DND-41 (cell line): ENCODE measurements at regions not wholly inside any gene's neighbourhood (a gene's known extent, or its start where the extent isn't known, plus 50 kb on each side); places are given as distances from the start of the nearest gene placed in this dataset.

Experiments
- ATAC-seq: fragments of 200-7000 bp; cut with Tn5 transposase; 3 replicates; pipeline ENCODE4 v1.9.1; 2021; ENCODE audit warnings: low read depth; ENCODE audit not compliant: insufficient read depth
- DNase-seq: peaks from one replicate; pipeline ENCODE4 v3.0.0-alpha.2; 2020
- H2AFZ ChIP-seq: 2 replicates; pipeline ENCODE4 v1.6.0; 2012; ENCODE audit warnings: low read depth, low read length
- H3K27ac ChIP-seq: 2 replicates; pipeline ENCODE4 v1.5.1; 2012; ENCODE audit warnings: low read length, inconsistent platforms
- H3K27me3 ChIP-seq: fragments of 200-600 bp; sonication (generic); 2 replicates; pipeline ENCODE4 v1.6.0; 2012; ENCODE audit warnings: low read length, mild to moderate bottlenecking, inconsistent platforms; ENCODE audit not compliant: insufficient read depth, poor library complexity
- H3K36me3 ChIP-seq: 2 replicates; pipeline ENCODE4 v1.5.1; 2012; ENCODE audit warnings: low read length, inconsistent platforms; ENCODE audit not compliant: insufficient read depth
- H3K4me1 ChIP-seq: 2 replicates; pipeline ENCODE4 v1.5.1; 2012; ENCODE audit warnings: mild to moderate bottlenecking, low read length; ENCODE audit not compliant: insufficient read depth
- H3K4me2 ChIP-seq: 2 replicates; pipeline ENCODE4 v1.6.0; 2012; ENCODE audit warnings: mild to moderate bottlenecking, moderate library complexity, low read length, inconsistent platforms; ENCODE audit not compliant: insufficient read depth
- H3K4me3 ChIP-seq, 2 experiments: fragments of 200-600 bp in 1 of 2; shearing (Covaris generic) in 1 of 2; 2 replicates each; pipeline ENCODE4 v1.5.1; 2012 to 2016; ENCODE audit warnings: inconsistent platforms in 2 of 2, low read length in 2 of 2, mild to moderate bottlenecking in 2 of 2, low read depth in 1 of 2, moderate library complexity in 1 of 2
- H3K79me2 ChIP-seq: 2 replicates; pipeline ENCODE4 v1.6.0; 2012; ENCODE audit warnings: low read length, inconsistent platforms; ENCODE audit not compliant: insufficient read depth
- H3K9ac ChIP-seq: 2 replicates; pipeline ENCODE4 v1.6.0; 2012; ENCODE audit warnings: low read depth, mild to moderate bottlenecking, inconsistent platforms, low read length, moderate library complexity
- H3K9me3 ChIP-seq: 2 replicates; pipeline ENCODE4 v1.5.1; 2012; ENCODE audit warnings: low read length, moderate library complexity, mild to moderate bottlenecking, inconsistent platforms; ENCODE audit not compliant: insufficient read depth, severe bottlenecking
- H4K20me1 ChIP-seq: 2 replicates; pipeline ENCODE4 v1.6.0; 2012; ENCODE audit warnings: low read length; ENCODE audit not compliant: insufficient read depth
- CTCF ChIP-seq: IDR thresholded peaks from 2 replicates; pipeline ENCODE4 v1.5.1; 2012; ENCODE audit warnings: borderline replicate concordance, low read length, moderate library complexity, mild to moderate bottlenecking; ENCODE audit not compliant: poor library complexity, severe bottlenecking; ENCODE audit errors: extremely low read depth
- EZH2 ChIP-seq: IDR thresholded peaks from 3 replicates; pipeline ENCODE4 v1.6.1; 2012; ENCODE audit warnings: borderline replicate concordance, low read depth, mild to moderate bottlenecking, moderate library complexity, low read length, inconsistent platforms; ENCODE audit not compliant: severe bottlenecking

- no peaks in the 10 kb centered on the region for H3K4me1 ChIP-seq
- H3K79me2 ChIP-seq, result no peaks in the 10 kb centered on the region
- H4K20me1 ChIP-seq, result no peaks in the 10 kb centered on the region
- no peaks in the 10 kb centered on the region for H3K36me3 ChIP-seq
- no peaks in the 10 kb centered on the region for H3K9me3 ChIP-seq
- no peak for TF ChIP-seq CTCF
- TF ChIP-seq EZH2, result no peak
- H3K27ac ChIP-seq, result no peak overlapping the region
- no peak overlapping the region for H3K9ac ChIP-seq
- H3K27me3 ChIP-seq, result no peaks in the 10 kb centered on the region
- no peak overlapping the region for H3K4me3 ChIP-seq
- H2AFZ ChIP-seq, result no peak overlapping the region
- no peak overlapping the region for H3K4me2 ChIP-seq
- DNase-seq, result no peak
- no peak for ATAC-seq
Observed at GRCh38 chr14:41096131-41096530, 510.5 kb upstream of the LRFN5 start.

- Histone ChIP-seq H3K27me3 (no peaks in the 10 kb centered on the region), H3K4me1 (no peaks in the 10 kb centered on the region), H3K36me3 (no peaks in the 10 kb centered on the region), H3K9me3 (peaks cover 6% of the 10 kb centered on the region), H3K27ac (no peak overlapping the region), H3K79me2 (no peaks in the 10 kb centered on the region), H3K9ac (no peak overlapping the region), H2AFZ (no peak overlapping the region), H3K4me3 (no peak overlapping the region), H3K4me2 (no peak overlapping the region), H4K20me1 (no peaks in the 10 kb centered on the region)
- DNase-seq (no peak), ATAC-seq (no peak)
- TF ChIP-seq EZH2 (no peak), CTCF (no peak)
Observed at GRCh38 chr14:41087056-41087455, 519.6 kb upstream of the LRFN5 start.

- no peak overlapping the region for H2AFZ ChIP-seq
- TF ChIP-seq CTCF (no peak), EZH2 (no peak)
Observed at GRCh38 chr14:41073544-41073943, 533.1 kb upstream of the LRFN5 start.

GRCh38 chr14:41072776-41073175, 533.9 kb upstream of the LRFN5 start:
- no peaks in the 10 kb centered on the region for H3K4me1 ChIP-seq
- no peak overlapping the region for H3K27ac ChIP-seq
- DNase-seq, result no peak
- no peak overlapping the region for H2AFZ ChIP-seq
- no peaks in the 10 kb centered on the region for H3K9me3 ChIP-seq
- no peak overlapping the region for H3K4me2 ChIP-seq
- TF ChIP-seq EZH2 (no peak), CTCF (no peak)
- H3K9ac ChIP-seq, result no peak overlapping the region
- H3K4me3 ChIP-seq, result no peak overlapping the region
- H3K79me2 ChIP-seq, result no peaks in the 10 kb centered on the region
- ATAC-seq, result no peak
- no peaks in the 10 kb centered on the region for H3K36me3 ChIP-seq
- no peaks in the 10 kb centered on the region for H3K27me3 ChIP-seq
- no peaks in the 10 kb centered on the region for H4K20me1 ChIP-seq

More at GRCh38 chr14:41073544-41073943, 533.1 kb upstream of the LRFN5 start:
- Histone ChIP-seq H3K4me2 (no peak overlapping the region), H3K9ac (no peak overlapping the region), H3K79me2 (no peaks in the 10 kb centered on the region), H3K9me3 (no peaks in the 10 kb centered on the region), H4K20me1 (no peaks in the 10 kb centered on the region), H3K27me3 (no peaks in the 10 kb centered on the region), H3K27ac (no peak overlapping the region), H3K36me3 (no peaks in the 10 kb centered on the region), H3K4me1 (no peaks in the 10 kb centered on the region), H3K4me3 (no peak overlapping the region)
- DNase-seq (no peak), ATAC-seq (no peak)
